K562 (cell line): ENCODE measurements at regions not wholly inside any gene's neighbourhood (a gene's known extent, or its start where the extent isn't known, plus 50 kb on each side); places are given as distances from the start of the nearest gene placed in this dataset.

Experiments used
- ATAC-seq: fragments of 200-7000 bp; cut with Tn5 transposase; 3 replicates; pipeline ENCODE4 v1.9.1; 2020; ENCODE audit warnings: moderate library complexity
- BruUV-seq: library from RNA; stranded (reverse); fragments of 400-500 nt; replicated peaks from 2 replicates; lab custom pipeline; 2021; lab: Mats Ljungman, UMichigan
- CTCF ChIA-PET: fragments of 300-600 bp; formaldehyde crosslinking; extraction: SDS; loops from one replicate; lab custom pipeline; 2021; ENCODE audit warnings: low intra/inter-chr PET ratio; lab: Yijun Ruan, JAX
- POLR2A ChIA-PET: fragments of 300-600, 350-650 bp; sonication (Branson Sonifier 250); formaldehyde crosslinking; extraction: SDS; loops from one replicate; lab custom pipeline; 2021; ENCODE audit warnings: antibody characterized with exemption, inconsistent platforms; lab: Yijun Ruan, JAX
- DNase-seq, 4 experiments: peaks; one replicate each; pipeline versions ENCODE4 v3.0.0 to v3.0.0-alpha.2; 2011 to 2018; ENCODE audit warnings: low spot score in 3 of 4, mixed read lengths in 3 of 4; ENCODE audit errors: extremely low read depth in 1 of 4
- FAIRE-seq: peaks from 2 replicates; lab custom pipeline; 2011; peaks lifted over from hg19 to GRCh38; lab: Jason Lieb, UNC
- H2AFZ ChIP-seq: 2 replicates; pipeline ENCODE4 v1.6.0; 2011; ENCODE audit warnings: low read depth, low read length, control low read depth, inconsistent platforms
- H3K27ac ChIP-seq: fragments of 200-600 bp; 3 replicates; pipeline ENCODE4 v1.8.0; 2011; ENCODE audit warnings: low read depth, mild to moderate bottlenecking, control low read depth, inconsistent platforms, low read length, moderate library complexity, mixed read lengths; ENCODE audit errors: extremely low read depth
- H3K27me3 ChIP-seq, 2 experiments: fragments of 300-600 bp in 1 of 2; 2 replicates in 1 of 2; 3 replicates in 1 of 2; pipeline versions ENCODE4 v1.6.0 to v1.8.0; 2011; ENCODE audit warnings: inconsistent platforms in 2 of 2, low read length in 2 of 2, mild to moderate bottlenecking in 1 of 2, mixed read lengths in 1 of 2, moderate library complexity in 1 of 2; ENCODE audit not compliant: control insufficient read depth in 2 of 2, insufficient read depth in 2 of 2
- H3K36me3 ChIP-seq: fragments of 300-600 bp; 3 replicates; pipeline ENCODE4 v1.8.0; 2011; ENCODE audit warnings: mild to moderate bottlenecking, low read length, inconsistent platforms; ENCODE audit not compliant: control insufficient read depth, insufficient read depth
- H3K4me1 ChIP-seq, 2 experiments: fragments of 200-600 bp in 1 of 2; replicated peaks in 1 of 2; 2 replicates in 1 of 2; 3 replicates in 1 of 2; pipeline versions ENCODE4 v1.5.1 to v1.8.0; 2011; ENCODE audit warnings: inconsistent platforms in 2 of 2, low read length in 2 of 2, mild to moderate bottlenecking in 1 of 2, mixed read lengths in 1 of 2, moderate library complexity in 1 of 2; ENCODE audit not compliant: control insufficient read depth in 2 of 2, insufficient read depth in 2 of 2
- H3K4me2 ChIP-seq: 2 replicates; pipeline ENCODE4 v1.6.1; 2011; ENCODE audit warnings: low read length, control low read depth, inconsistent platforms, mixed read lengths; ENCODE audit not compliant: insufficient read depth
- H3K4me3 ChIP-seq: fragments of 200-600 bp; sonication (generic), shearing (Covaris generic); 2 replicates; pipeline ENCODE4 v1.5.1; 2016; ENCODE audit warnings: control low read depth, inconsistent platforms
- H3K79me2 ChIP-seq: fragments of 200-600 bp; 3 replicates; pipeline ENCODE4 v1.8.0; 2011; ENCODE audit warnings: low read length, inconsistent platforms; ENCODE audit not compliant: control insufficient read depth, insufficient read depth
- H3K9ac ChIP-seq, 2 experiments: 2 replicates each; pipeline versions ENCODE4 v1.6.0 to v1.6.1; 2011; ENCODE audit warnings: low read depth in 2 of 2, low read length in 2 of 2, control low read depth in 1 of 2, inconsistent platforms in 1 of 2, mild to moderate bottlenecking in 1 of 2, mixed read lengths in 1 of 2; ENCODE audit not compliant: insufficient read depth in 1 of 2
- H3K9me1 ChIP-seq: one replicate; pipeline ENCODE4 v1.6.0; 2011; ENCODE audit warnings: inconsistent platforms, mild to moderate bottlenecking, low read length, moderate library complexity; ENCODE audit not compliant: control insufficient read depth, insufficient read depth
- H3K9me3 ChIP-seq: replicated peaks from 2 replicates; pipeline ENCODE4 v1.5.1; 2011; ENCODE audit warnings: low read depth, low read length, inconsistent platforms; ENCODE audit not compliant: control insufficient read depth, insufficient read depth
- H4K20me1 ChIP-seq: replicated peaks from 2 replicates; pipeline ENCODE4 v1.6.1; 2011; ENCODE audit warnings: low read length, inconsistent platforms, mixed read lengths; ENCODE audit not compliant: control insufficient read depth, insufficient read depth
- BCOR ChIP-seq: fragments of 450-650 bp; IDR thresholded peaks from 2 replicates; pipeline ENCODE4 v1.6.1; 2016
- CREB3 ChIP-seq: fragments of 450-650 bp; conservative IDR thresholded peaks from 2 replicates; pipeline ENCODE4 v1.6.1; 2016; ENCODE audit warnings: missing genetic modification characterization, low read depth, mild to moderate bottlenecking, missing compliant biosample characterization, moderate library complexity
- ERF ChIP-seq: fragments of 450-650 bp; formaldehyde crosslinking; IDR thresholded peaks from 2 replicates; pipeline ENCODE4 v1.4.0; 2020; ENCODE audit warnings: mild to moderate bottlenecking, mixed read lengths
- FOXA3 ChIP-seq, 2 experiments: fragments of 450-650 bp in 1 of 2; sonication (generic) in 1 of 2; formaldehyde crosslinking; IDR thresholded peaks in 1 of 2; conservative IDR thresholded peaks in 1 of 2; 2 replicates each; pipeline versions ENCODE4 v1.4.0 to v1.8.0; 2020 to 2022; ENCODE audit warnings: mild to moderate bottlenecking in 2 of 2, missing genetic modification reagents in 1 of 2
- HDAC8 ChIP-seq: fragments of 450-650 bp; IDR thresholded peaks from 2 replicates; pipeline ENCODE4 v1.6.1; 2016; ENCODE audit warnings: mild to moderate bottlenecking, missing genetic modification characterization, moderate library complexity, missing compliant biosample characterization
- HMGN3 ChIP-seq: IDR thresholded peaks from 2 replicates; pipeline ENCODE4 v1.6.1; 2011; ENCODE audit warnings: borderline replicate concordance, low read depth, mild to moderate bottlenecking, mixed read lengths, low read length; ENCODE audit not compliant: insufficient read length; ENCODE audit errors: extremely low read depth
- IFI16 ChIP-seq: fragments of 250-450 bp; sonication (Bioruptor Pico); IDR thresholded peaks from 2 replicates; pipeline ENCODE4 v2.1.2; 2022; ENCODE audit warnings: mild to moderate bottlenecking, inconsistent platforms
- ILF3 ChIP-seq: fragments of 450-650 bp; IDR thresholded peaks from 2 replicates; pipeline ENCODE4 v1.6.1; 2018; ENCODE audit warnings: antibody characterized with exemption, mild to moderate bottlenecking, moderate library complexity, borderline replicate concordance
- PHTF2 ChIP-seq: fragments of 250-450 bp; sonication (Bioruptor Pico); IDR thresholded peaks from 2 replicates; pipeline ENCODE4 v1.5.0; 2021; ENCODE audit warnings: mild to moderate bottlenecking
- RBFOX2 ChIP-seq: fragments of 200-400 bp; formaldehyde crosslinking; IDR thresholded peaks from 2 replicates; pipeline ENCODE4 v1.6.1; 2017; ENCODE audit warnings: low read depth, mild to moderate bottlenecking, low read length, moderate library complexity
- SREBF2 ChIP-seq: sonication (generic); formaldehyde crosslinking; IDR thresholded peaks from 2 replicates; pipeline ENCODE4 v1.4.0; 2020; ENCODE audit warnings: mild to moderate bottlenecking, missing genetic modification reagents
- ZBED1 ChIP-seq: IDR thresholded peaks from 2 replicates; pipeline ENCODE4 v1.6.1; 2014
- ZBTB1 ChIP-seq: sonication (generic); formaldehyde crosslinking; IDR thresholded peaks from 2 replicates; pipeline ENCODE4 v1.8.1; 2023; ENCODE audit warnings: missing genetic modification reagents, low read depth, mild to moderate bottlenecking, borderline replicate concordance
- ZNF165 ChIP-seq: fragments of 250-450 bp; sonication (Bioruptor Pico); IDR thresholded peaks from 2 replicates; pipeline ENCODE4 v1.4.0; 2020; ENCODE audit warnings: borderline replicate concordance
- ZNF354B ChIP-seq: fragments of 250-450 bp; sonication (Bioruptor Pico); IDR thresholded peaks from 2 replicates; pipeline ENCODE4 v1.4.0; 2020
- WGBS: fragments of 100-300 bp; shearing (Covaris generic); methylation state at CpG from one replicate; pipeline ENCODE4 v1.1.6; 2016; ENCODE audit warnings: low coverage, mixed read lengths; ENCODE audit not compliant: insufficient coverage; ENCODE audit errors: missing lambda C conversion rate; 5-methylcytosine and 5-hydroxymethylcytosine counted together
- in situ Hi-C: fragments of 300-500 bp; cut with MboI; formaldehyde crosslinking; loops from 4 replicates; pipeline ENCODE4 v1.15.0; 2018; ENCODE audit warnings: inconsistent platforms, mixed read lengths
- intact Hi-C: fragments of 100-400 bp; cut with micrococcal nuclease; formaldehyde crosslinking; loops from 2 replicates; pipeline ENCODE4 v1.14.2; 2022
- TF ChIP-seq, protein P1 (sequence below), 2 experiments: fragments of 450-650 bp; IDR thresholded peaks; 2 replicates each; pipeline ENCODE4 v1.6.1; 2016; ENCODE audit warnings: mild to moderate bottlenecking in 2 of 2, borderline replicate concordance in 1 of 2, low read depth in 1 of 2, moderate library complexity in 1 of 2

- no peaks in the 10 kb centered on the region; the same call in 1 of the 2 replicates for H3K9me3 ChIP-seq
- no peak overlapping the region for H2AFZ ChIP-seq
- POLR2A ChIA-PET: no interaction called here
- ATAC-seq (no peak), FAIRE-seq (no peak), DNase-seq (no peak)
- no peaks in the 10 kb centered on the region for H3K9me1 ChIP-seq
- no peak overlapping the region for H3K4me3 ChIP-seq
- 0% methylated on average over 8 of the region's 8 CpGs for WGBS
- H3K4me2 ChIP-seq: no peak overlapping the region
- H3K9ac ChIP-seq: no peak overlapping the region
- CTCF ChIA-PET: no interaction called here
- no peaks in the 10 kb centered on the region for H3K4me1 ChIP-seq
- H4K20me1 ChIP-seq: no peaks in the 10 kb centered on the region
- intact Hi-C loops: no loop called here
- in situ Hi-C loops: no loop called here
- H3K36me3 ChIP-seq: no peaks in the 10 kb centered on the region
- no TSS peak for BruUV-seq
- H3K27ac ChIP-seq: no peak overlapping the region
- no peaks in the 10 kb centered on the region for H3K79me2 ChIP-seq
- no peaks in the 10 kb centered on the region for H3K27me3 ChIP-seq
- no peak for TF ChIP-seq HMGN3
- TF ChIP-seq ZBED1: no peak
- TF ChIP-seq RBFOX2: no peak
- no peak for TF ChIP-seq ZNF354B (CRISPR knock-in tag)
- no peak for TF ChIP-seq BCOR
- TF ChIP-seq ERF: no peak
- no peak for TF ChIP-seq ZBTB1
- TF ChIP-seq, protein P1, sequence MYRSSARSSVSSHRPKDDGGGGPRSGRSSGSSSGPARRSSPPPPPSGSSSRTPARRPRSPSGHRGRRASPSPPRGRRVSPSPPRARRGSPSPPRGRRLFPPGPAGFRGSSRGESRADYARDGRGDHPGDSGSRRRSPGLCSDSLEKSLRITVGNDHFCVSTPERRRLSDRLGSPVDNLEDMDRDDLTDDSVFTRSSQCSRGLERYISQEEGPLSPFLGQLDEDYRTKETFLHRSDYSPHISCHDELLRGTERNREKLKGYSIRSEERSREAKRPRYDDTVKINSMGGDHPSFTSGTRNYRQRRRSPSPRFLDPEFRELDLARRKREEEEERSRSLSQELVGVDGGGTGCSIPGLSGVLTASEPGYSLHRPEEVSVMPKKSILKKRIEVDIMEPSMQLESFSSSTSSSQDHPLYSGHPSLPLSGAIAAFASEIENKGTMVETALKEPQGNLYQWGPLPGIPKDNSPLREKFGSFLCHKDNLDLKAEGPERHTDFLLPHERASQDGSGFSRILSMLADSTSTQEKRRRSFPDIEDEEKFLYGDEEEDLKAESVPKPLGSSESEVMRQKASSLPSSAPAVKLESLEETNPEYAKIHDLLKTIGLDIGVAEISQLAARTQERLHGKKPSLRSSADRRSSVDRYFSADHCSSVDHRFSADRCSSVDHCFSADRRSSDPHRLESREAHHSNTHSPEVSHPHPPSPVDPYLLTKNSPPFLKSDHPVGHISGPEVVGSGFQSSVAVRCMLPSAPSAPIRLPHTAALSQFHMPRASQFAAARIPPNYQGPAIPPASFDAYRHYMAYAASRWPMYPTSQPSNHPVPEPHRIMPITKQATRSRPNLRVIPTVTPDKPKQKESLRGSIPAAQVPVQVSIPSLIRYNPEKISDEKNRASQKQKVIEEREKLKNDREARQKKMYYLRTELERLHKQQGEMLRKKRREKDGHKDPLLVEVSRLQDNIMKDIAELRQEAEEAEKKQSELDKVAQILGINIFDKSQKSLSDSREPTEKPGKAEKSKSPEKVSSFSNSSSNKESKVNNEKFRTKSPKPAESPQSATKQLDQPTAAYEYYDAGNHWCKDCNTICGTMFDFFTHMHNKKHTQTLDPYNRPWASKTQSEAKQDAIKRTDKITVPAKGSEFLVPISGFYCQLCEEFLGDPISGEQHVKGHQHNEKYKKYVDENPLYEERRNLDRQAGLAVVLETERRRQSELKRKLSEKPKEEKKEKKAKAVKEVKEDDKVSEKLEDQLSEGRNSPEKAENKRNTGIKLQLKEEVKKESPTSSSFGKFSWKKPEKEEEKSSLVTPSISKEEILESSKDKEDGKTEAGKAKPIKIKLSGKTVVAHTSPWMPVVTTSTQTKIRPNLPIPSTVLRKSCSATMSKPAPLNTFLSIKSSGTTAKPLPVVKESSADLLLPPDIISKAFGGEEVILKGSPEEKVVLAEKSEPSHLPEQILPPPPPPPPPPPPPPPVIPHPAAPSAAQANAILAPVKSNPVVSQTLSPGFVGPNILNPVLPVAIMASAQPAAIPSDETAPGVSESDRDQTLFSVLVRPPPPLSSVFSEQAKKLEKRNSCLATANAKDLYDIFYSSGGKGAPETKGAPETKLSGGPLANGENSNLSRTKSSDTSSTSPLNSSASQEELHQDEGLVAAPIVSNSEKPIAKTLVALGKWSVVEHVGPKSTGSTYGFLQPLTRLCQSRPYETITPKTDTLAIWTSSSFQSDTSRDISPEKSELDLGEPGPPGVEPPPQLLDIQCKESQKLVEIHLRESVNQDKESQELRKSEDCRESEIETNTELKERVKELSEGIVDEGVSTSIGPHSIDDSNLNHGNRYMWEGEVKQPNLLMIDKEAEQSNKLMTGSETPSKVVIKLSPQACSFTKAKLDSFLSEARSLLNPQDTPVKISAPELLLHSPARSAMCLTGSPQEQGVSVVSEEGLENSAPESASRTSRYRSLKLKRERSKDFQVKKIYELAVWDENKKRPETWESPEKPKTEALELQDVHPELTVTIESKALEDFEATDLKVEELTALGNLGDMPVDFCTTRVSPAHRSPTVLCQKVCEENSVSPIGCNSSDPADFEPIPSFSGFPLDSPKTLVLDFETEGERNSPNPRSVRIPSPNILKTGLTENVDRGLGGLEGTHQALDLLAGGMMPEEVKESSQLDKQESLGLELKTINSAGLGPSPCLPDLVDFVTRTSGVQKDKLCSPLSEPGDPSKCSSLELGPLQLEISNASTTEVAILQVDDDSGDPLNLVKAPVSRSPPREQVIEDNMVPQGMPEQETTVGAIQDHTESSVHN (IDR thresholded peaks at IDR 0.05; ENCODE audit: borderline replicate concordance in 1 of 2, low read depth in 1 of 2): no peak
- TF ChIP-seq SREBF2 (CRISPR knock-in tag): no peak
- no peak for TF ChIP-seq CREB3 (tag)
- no peak for TF ChIP-seq IFI16
- TF ChIP-seq ILF3: no peak
- no peak for TF ChIP-seq PHTF2 (CRISPR knock-in tag)
- TF ChIP-seq ZNF165 (CRISPR knock-in tag): no peak
- TF ChIP-seq HDAC8: no peak
- TF ChIP-seq FOXA3 (CRISPR knock-in tag; conservative IDR thresholded peaks at IDR 0.05 in 1 of 2, IDR thresholded peaks at IDR 0.05 in 1 of 2): no peak
Observed at GRCh38 chr12:63307849-63308248, 156.8 kb upstream of the AVPR1A start.
